Ovary (tissue), 3 donors: ENCODE measurements at regions not wholly inside any gene's neighbourhood (a gene's known extent, or its start where the extent isn't known, plus 50 kb on each side); places are given as distances from the start of the nearest gene placed in this dataset.

ENCODE experiments used
- EP300 ChIP-seq: sonication (generic); formaldehyde crosslinking; IDR thresholded peaks from one replicate; pipeline ENCODE4 v1.6.1; 2017; ENCODE audit warnings: antibody characterized with exemption
- POLR2A ChIP-seq: fragments of 450-650 bp; IDR thresholded peaks from one replicate; pipeline ENCODE4 v1.6.1; 2017; ENCODE audit warnings: antibody characterized with exemption, mild to moderate bottlenecking, moderate library complexity
- TF ChIP-seq, protein P1 (sequence below), 3 donors: fragments of 450-650 bp in 2 of 3; fragments of 200-600 bp in 1 of 3; IDR thresholded peaks; one replicate each; pipeline versions ENCODE4 v1.5.1 to v1.8.0; 2016 to 2022; ENCODE audit warnings: antibody characterized with exemption in 3 of 3, mild to moderate bottlenecking in 1 of 3
- donor health status: DM: no; HTN: no; CAD: no.

DNA sequence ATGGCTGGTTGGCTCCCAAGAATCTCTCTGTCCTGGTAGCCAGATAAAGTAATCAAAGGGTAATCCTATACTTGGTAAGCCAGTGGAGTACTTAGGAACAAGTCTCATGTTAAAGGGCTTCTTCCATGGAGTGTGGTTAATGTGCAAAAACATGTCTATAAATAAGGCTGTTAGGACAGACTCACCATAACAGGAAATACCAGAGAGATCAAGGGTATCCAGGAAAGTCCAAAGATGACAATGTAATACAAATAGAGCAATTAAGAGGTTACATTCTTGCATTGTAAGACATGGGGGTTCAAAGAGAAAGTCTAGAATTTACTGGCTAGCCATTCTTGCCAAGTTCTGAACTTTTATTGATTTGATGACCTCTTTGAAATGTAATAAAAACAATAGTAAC, 61.9 kb upstream of the ZCCHC13 start:
- TF ChIP-seq, protein P1, sequence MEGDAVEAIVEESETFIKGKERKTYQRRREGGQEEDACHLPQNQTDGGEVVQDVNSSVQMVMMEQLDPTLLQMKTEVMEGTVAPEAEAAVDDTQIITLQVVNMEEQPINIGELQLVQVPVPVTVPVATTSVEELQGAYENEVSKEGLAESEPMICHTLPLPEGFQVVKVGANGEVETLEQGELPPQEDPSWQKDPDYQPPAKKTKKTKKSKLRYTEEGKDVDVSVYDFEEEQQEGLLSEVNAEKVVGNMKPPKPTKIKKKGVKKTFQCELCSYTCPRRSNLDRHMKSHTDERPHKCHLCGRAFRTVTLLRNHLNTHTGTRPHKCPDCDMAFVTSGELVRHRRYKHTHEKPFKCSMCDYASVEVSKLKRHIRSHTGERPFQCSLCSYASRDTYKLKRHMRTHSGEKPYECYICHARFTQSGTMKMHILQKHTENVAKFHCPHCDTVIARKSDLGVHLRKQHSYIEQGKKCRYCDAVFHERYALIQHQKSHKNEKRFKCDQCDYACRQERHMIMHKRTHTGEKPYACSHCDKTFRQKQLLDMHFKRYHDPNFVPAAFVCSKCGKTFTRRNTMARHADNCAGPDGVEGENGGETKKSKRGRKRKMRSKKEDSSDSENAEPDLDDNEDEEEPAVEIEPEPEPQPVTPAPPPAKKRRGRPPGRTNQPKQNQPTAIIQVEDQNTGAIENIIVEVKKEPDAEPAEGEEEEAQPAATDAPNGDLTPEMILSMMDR (IDR thresholded peaks at IDR 0.05) = no peak
- TF ChIP-seq POLR2A = no peak
- TF ChIP-seq EP300 = no peak
